ENCODE measurements at regions not wholly inside any gene's neighbourhood (a gene's known extent, or its start where the extent isn't known, plus 50 kb on each side); places are given as distances from the start of the nearest gene placed in this dataset.

- Histone ChIP-seq H4K20me1 (ENCODE audit: insufficient read depth, low read length) (no peaks in the 10 kb centered on the region), H3K27ac (ENCODE audit: low read depth, low read length) (no peak overlapping the region), H3K79me2 (ENCODE audit: insufficient read depth, low read length) (no peaks in the 10 kb centered on the region), H3K9me3 (ENCODE audit: low read depth, low read length) (no peaks in the 10 kb centered on the region), H3K4me2 (ENCODE audit: insufficient read depth, low read length) (no peak overlapping the region), H3K27me3 (ENCODE audit: insufficient read depth, low read length) (no peaks in the 10 kb centered on the region), H3K36me3 (ENCODE audit: insufficient read depth, low read length) (no peaks in the 10 kb centered on the region), H2AFZ (ENCODE audit: low read length) (no peak overlapping the region), H3K4me1 (ENCODE audit: insufficient read depth, low read length) (no peaks in the 10 kb centered on the region), H3K4me3 (ENCODE audit: insufficient read depth, low read length) (no peak overlapping the region)
- no peak for DNase-seq (ENCODE audit: insufficient read length, low spot score, missing footprints)
- TF ChIP-seq CTCF (IDR thresholded peaks at IDR 0.05; ENCODE audit: extremely low read depth, low read depth, low read length) = no peak
These were observed 288.2 kb downstream of the CCDC59 start for GRCh38 chr12:82069931-82070514.

- Histone ChIP-seq H3K27ac (ENCODE audit: low read depth, low read length) (no peak overlapping the region), H2AFZ (ENCODE audit: low read length) (no peak overlapping the region), H3K4me2 (ENCODE audit: insufficient read depth, low read length) (no peak overlapping the region), H3K36me3 (ENCODE audit: insufficient read depth, low read length) (no peaks in the 10 kb centered on the region), H3K79me2 (ENCODE audit: insufficient read depth, low read length) (no peaks in the 10 kb centered on the region), H3K4me3 (ENCODE audit: insufficient read depth, low read length) (no peak overlapping the region), H3K9me3 (ENCODE audit: low read depth, low read length) (peaks cover 3% of the 10 kb centered on the region), H3K27me3 (ENCODE audit: insufficient read depth, low read length) (no peaks in the 10 kb centered on the region), H3K4me1 (ENCODE audit: insufficient read depth, low read length) (no peaks in the 10 kb centered on the region), H4K20me1 (ENCODE audit: insufficient read depth, low read length) (no peaks in the 10 kb centered on the region)
- TF ChIP-seq CTCF (IDR thresholded peaks at IDR 0.05; ENCODE audit: extremely low read depth, low read depth, low read length) = no peak
- no peak for DNase-seq (ENCODE audit: insufficient read length, low spot score, missing footprints)
These were observed 299.0 kb upstream of the PPFIA2 start for GRCh38 chr12:82058197-82058596.

GRCh38 chr12:82057770-82058169 is 298.6 kb upstream of the PPFIA2 start:
- no peak overlapping the region for H2AFZ ChIP-seq (ENCODE audit: low read length)
- H3K4me2 ChIP-seq (ENCODE audit: insufficient read depth, low read length) = no peak overlapping the region
- peaks cover 3% of the 10 kb centered on the region for H3K9me3 ChIP-seq (ENCODE audit: low read depth, low read length)
- no peaks in the 10 kb centered on the region for H3K36me3 ChIP-seq (ENCODE audit: insufficient read depth, low read length)
- H4K20me1 ChIP-seq (ENCODE audit: insufficient read depth, low read length) = no peaks in the 10 kb centered on the region
- H3K27me3 ChIP-seq (ENCODE audit: insufficient read depth, low read length) = no peaks in the 10 kb centered on the region
- H3K79me2 ChIP-seq (ENCODE audit: insufficient read depth, low read length) = no peaks in the 10 kb centered on the region
- DNase-seq (ENCODE audit: insufficient read length, low spot score, missing footprints) = no peak
- no peak overlapping the region for H3K27ac ChIP-seq (ENCODE audit: low read depth, low read length)
- no peak overlapping the region for H3K4me3 ChIP-seq (ENCODE audit: insufficient read depth, low read length)
- no peak for TF ChIP-seq CTCF (IDR thresholded peaks at IDR 0.05; ENCODE audit: extremely low read depth, low read depth, low read length)
- no peaks in the 10 kb centered on the region for H3K4me1 ChIP-seq (ENCODE audit: insufficient read depth, low read length)

GRCh38 chr12:82055391-82055790 is 296.2 kb upstream of the PPFIA2 start:
- no peaks in the 10 kb centered on the region for H4K20me1 ChIP-seq (ENCODE audit: insufficient read depth, low read length)
- DNase-seq (ENCODE audit: insufficient read length, low spot score, missing footprints) = no peak
- H2AFZ ChIP-seq (ENCODE audit: low read length) = no peak overlapping the region
- no peak for TF ChIP-seq CTCF (IDR thresholded peaks at IDR 0.05; ENCODE audit: extremely low read depth, low read depth, low read length)
- no peak overlapping the region for H3K4me2 ChIP-seq (ENCODE audit: insufficient read depth, low read length)
- H3K36me3 ChIP-seq (ENCODE audit: insufficient read depth, low read length) = no peaks in the 10 kb centered on the region
- no peaks in the 10 kb centered on the region for H3K27me3 ChIP-seq (ENCODE audit: insufficient read depth, low read length)
- H3K4me3 ChIP-seq (ENCODE audit: insufficient read depth, low read length) = no peak overlapping the region
- H3K4me1 ChIP-seq (ENCODE audit: insufficient read depth, low read length) = no peaks in the 10 kb centered on the region
- peaks cover 3% of the 10 kb centered on the region for H3K9me3 ChIP-seq (ENCODE audit: low read depth, low read length)
- H3K79me2 ChIP-seq (ENCODE audit: insufficient read depth, low read length) = no peaks in the 10 kb centered on the region
- H3K27ac ChIP-seq (ENCODE audit: low read depth, low read length) = no peak overlapping the region

Measured in osteoblast (primary cell).